T-helper 2 cell treated with Interferon-gamma antibody and Interleukin-4, amounts not matched to agents 5 μg/mL and 100 μg/mL, for 36 hours (primary cell): ENCODE measurements at regions not wholly inside any gene's neighbourhood (a gene's known extent, or its start where the extent isn't known, plus 50 kb on each side); places are given as distances from the start of the nearest gene placed in this dataset.

ENCODE experiments used
- DNase-seq: peaks from one replicate; pipeline ENCODE4 v3.0.0; 2021; ENCODE audit warnings: low spot score
- H3K27ac Mint-ChIP-seq: one replicate; pipeline ENCODE4 v1.8.0; 2021; ENCODE audit warnings: mild to moderate bottlenecking, mixed read lengths
- H3K27me3 Mint-ChIP-seq: one replicate; pipeline ENCODE4 v1.8.0; 2021; ENCODE audit warnings: low read depth, mixed read lengths
- H3K36me3 Mint-ChIP-seq: one replicate; pipeline ENCODE4 v1.8.0; 2021; ENCODE audit warnings: low read depth, mixed read lengths
- H3K4me1 Mint-ChIP-seq: one replicate; pipeline ENCODE4 v1.8.0; 2021; ENCODE audit warnings: low read depth, mixed read lengths
- H3K4me3 Mint-ChIP-seq: one replicate; pipeline ENCODE4 v1.8.0; 2022; ENCODE audit warnings: mild to moderate bottlenecking, moderate library complexity, mixed read lengths
- H3K9me3 Mint-ChIP-seq: one replicate; pipeline ENCODE4 v1.8.0; 2021; ENCODE audit warnings: mixed read lengths

GRCh38 chr2:80852079-80852807 lies 547.7 kb upstream of the LRRTM1 start:
- Mint-ChIP-seq H3K27ac (no peak overlapping the region), H3K36me3 (no peaks in the 10 kb centered on the region), H3K9me3 (peaks cover 33% of the 10 kb centered on the region), H3K4me3 (no peak overlapping the region), H3K4me1 (no peaks in the 10 kb centered on the region), H3K27me3 (no peaks in the 10 kb centered on the region)
- no peak for DNase-seq

DNA sequence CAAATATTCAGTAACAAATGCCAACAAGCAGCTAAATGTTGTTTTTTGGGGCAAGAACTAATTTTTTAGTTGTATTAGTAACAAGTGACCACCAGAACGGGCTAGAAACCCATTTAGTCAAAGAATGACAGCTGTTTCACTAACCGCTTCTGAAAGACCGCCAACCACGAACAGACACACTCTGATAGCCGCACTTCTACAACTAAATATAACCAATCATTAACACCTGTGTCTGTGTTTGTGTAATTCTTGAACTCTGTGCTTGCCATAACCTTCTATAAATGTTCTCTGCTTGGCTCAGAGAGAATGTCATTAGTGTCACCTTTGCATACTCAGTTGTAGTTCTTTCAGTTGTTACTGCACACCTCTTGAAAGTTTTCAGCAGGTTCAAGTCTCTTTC lies 526.3 kb upstream of the LRRTM1 start:
- Mint-ChIP-seq H3K36me3 (no peaks in the 10 kb centered on the region), H3K4me3 (no peak overlapping the region), H3K9me3 (peaks cover 38% of the 10 kb centered on the region), H3K27ac (no peak overlapping the region), H3K27me3 (no peaks in the 10 kb centered on the region), H3K4me1 (no peaks in the 10 kb centered on the region)
- DNase-seq: no peak

GRCh38 chr2:80822999-80823398 lies 518.4 kb upstream of the LRRTM1 start:
- H3K4me1 Mint-ChIP-seq: no peaks in the 10 kb centered on the region
- no peak overlapping the region for H3K27ac Mint-ChIP-seq
- H3K4me3 Mint-ChIP-seq: no peak overlapping the region
- H3K36me3 Mint-ChIP-seq: no peaks in the 10 kb centered on the region
- peaks cover 42% of the 10 kb centered on the region for H3K9me3 Mint-ChIP-seq
- DNase-seq: no peak
- H3K27me3 Mint-ChIP-seq: no peaks in the 10 kb centered on the region

DNA sequence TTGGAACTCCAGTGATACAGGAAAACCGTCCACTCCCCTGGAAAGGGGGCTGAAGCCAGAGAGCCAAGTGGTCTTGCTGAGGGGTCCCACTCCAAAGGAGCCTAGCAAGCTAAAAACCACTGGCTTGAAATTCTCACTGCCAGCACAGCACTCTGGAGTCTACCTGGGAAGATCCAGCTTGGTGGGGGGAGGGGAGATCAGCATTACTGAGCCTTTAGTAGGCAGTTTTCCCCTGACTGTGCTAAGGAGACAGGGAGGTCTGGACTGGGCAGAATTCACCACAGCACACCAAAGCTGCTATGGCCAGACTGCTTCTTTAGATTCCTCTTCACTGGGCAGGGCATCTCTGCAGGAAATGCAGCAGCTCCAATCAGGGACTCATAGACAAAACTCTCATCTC lies 510.7 kb upstream of the LRRTM1 start:
- Mint-ChIP-seq H3K9me3 (peaks cover 53% of the 10 kb centered on the region), H3K27me3 (no peaks in the 10 kb centered on the region), H3K27ac (no peak overlapping the region), H3K4me1 (no peaks in the 10 kb centered on the region), H3K36me3 (no peaks in the 10 kb centered on the region), H3K4me3 (no peak overlapping the region)
- DNase-seq: no peak

GRCh38 chr2:80786584-80786983 lies 482.0 kb upstream of the LRRTM1 start:
- no peaks in the 10 kb centered on the region for H3K4me1 Mint-ChIP-seq
- DNase-seq: no peak
- no peaks in the 10 kb centered on the region for H3K36me3 Mint-ChIP-seq
- H3K9me3 Mint-ChIP-seq: peaks cover 36% of the 10 kb centered on the region
- H3K27ac Mint-ChIP-seq: no peak overlapping the region
- H3K27me3 Mint-ChIP-seq: no peaks in the 10 kb centered on the region
- no peak overlapping the region for H3K4me3 Mint-ChIP-seq

- Mint-ChIP-seq H3K4me1 (no peaks in the 10 kb centered on the region), H3K27ac (no peak overlapping the region), H3K9me3 (peaks cover 44% of the 10 kb centered on the region), H3K27me3 (no peaks in the 10 kb centered on the region), H3K36me3 (no peaks in the 10 kb centered on the region), H3K4me3 (no peak overlapping the region)
- DNase-seq: no peak
Observed at GRCh38 chr2:80778704-80779103, 474.2 kb upstream of the LRRTM1 start.

DNA sequence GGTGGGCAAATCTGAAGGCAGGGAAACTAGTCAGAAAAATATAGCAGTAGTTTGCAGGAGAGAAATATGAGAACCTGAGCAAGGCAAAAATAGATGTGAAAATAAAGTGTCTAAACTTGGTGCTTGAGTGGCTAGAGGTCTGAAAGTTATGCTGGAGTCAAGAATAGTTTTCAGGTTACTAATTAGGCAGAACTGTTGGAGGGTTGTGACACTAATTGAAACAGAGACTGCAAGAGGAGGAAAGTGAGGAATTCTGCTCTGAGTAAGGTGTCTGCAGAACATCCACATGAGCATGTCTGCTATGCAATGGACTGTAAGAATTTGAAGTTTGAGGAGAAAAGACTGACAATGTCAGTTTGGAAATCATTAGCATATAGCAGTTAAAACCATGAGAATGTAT lies 444.0 kb upstream of the LRRTM1 start:
- no peaks in the 10 kb centered on the region for H3K27me3 Mint-ChIP-seq

DNA sequence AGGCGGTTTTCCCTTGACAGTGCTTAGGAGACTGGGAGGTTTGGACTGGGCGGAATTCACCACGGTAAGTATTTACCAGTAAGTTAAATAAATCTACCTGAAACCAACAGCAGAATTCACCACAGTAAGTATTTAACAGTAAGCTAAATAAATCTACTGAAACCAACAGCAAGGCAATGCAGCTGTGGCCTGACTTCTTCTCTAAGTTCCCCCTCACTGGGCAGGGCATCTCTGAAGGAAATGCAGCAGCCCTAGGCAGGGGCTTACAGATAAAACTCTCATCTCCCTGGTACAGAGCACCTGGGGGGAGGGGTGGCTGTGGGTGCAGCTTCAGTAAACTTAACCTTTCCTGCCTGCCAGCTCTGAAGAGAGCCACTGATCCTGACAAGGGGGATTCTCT lies 432.5 kb upstream of the LRRTM1 start:
- H3K9me3 Mint-ChIP-seq: peaks cover 53% of the 10 kb centered on the region
- H3K4me3 Mint-ChIP-seq: no peak overlapping the region
- H3K27me3 Mint-ChIP-seq: no peaks in the 10 kb centered on the region
- DNase-seq: no peak
- H3K4me1 Mint-ChIP-seq: no peaks in the 10 kb centered on the region
- H3K36me3 Mint-ChIP-seq: no peaks in the 10 kb centered on the region
- H3K27ac Mint-ChIP-seq: no peak overlapping the region

More for the DNA sequence above, 444.0 kb upstream of the LRRTM1 start:
- Mint-ChIP-seq H3K27ac (no peak overlapping the region), H3K4me3 (no peak overlapping the region), H3K4me1 (no peaks in the 10 kb centered on the region), H3K36me3 (no peaks in the 10 kb centered on the region), H3K9me3 (peaks cover 42% of the 10 kb centered on the region)
- DNase-seq: no peak

DNA sequence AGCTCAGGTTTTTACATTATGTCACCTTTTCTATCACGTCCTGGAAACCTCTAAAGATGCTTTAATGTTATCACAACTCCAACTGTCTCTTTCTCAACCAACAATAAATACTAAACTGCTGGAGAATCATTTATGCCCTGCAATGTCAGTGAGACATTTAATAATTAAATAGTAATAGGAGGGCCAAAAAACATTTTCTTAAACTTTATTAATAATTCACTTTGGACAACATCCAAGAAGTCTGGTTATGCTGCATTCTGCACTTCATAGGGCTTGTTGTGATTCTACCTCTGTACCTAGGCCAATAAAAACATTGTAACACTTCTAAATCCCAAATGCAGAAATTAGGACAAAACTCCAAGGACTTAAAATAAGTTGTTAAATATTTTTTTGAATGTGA lies 420.4 kb upstream of the LRRTM1 start:
- no peak for DNase-seq
- H3K27me3 Mint-ChIP-seq: no peaks in the 10 kb centered on the region
- no peaks in the 10 kb centered on the region for H3K36me3 Mint-ChIP-seq
- no peak overlapping the region for H3K4me3 Mint-ChIP-seq
- H3K4me1 Mint-ChIP-seq: no peaks in the 10 kb centered on the region
- no peak overlapping the region for H3K27ac Mint-ChIP-seq
- peaks cover 40% of the 10 kb centered on the region for H3K9me3 Mint-ChIP-seq

DNA sequence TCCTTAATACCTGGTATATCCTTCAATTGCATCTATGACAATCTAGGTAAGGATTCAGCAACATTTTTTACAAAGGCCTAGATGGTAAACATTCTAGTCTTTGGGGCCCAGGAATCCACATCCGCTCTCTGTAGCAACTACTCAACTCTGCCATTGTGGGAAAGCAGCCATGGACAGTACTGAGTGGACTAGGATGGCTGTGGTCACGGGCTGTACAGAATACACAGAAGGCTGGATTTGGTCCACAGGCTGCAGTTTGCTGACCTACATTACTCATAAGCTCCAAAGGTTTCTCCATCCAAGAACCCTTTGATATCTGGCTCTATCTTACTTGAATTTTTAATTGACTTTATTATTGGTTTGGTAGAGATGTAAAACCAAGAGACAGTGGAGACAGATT lies 418.3 kb upstream of the LRRTM1 start:
- Mint-ChIP-seq H3K27ac (no peak overlapping the region), H3K9me3 (peaks cover 29% of the 10 kb centered on the region), H3K27me3 (no peaks in the 10 kb centered on the region), H3K4me3 (no peak overlapping the region), H3K4me1 (no peaks in the 10 kb centered on the region), H3K36me3 (no peaks in the 10 kb centered on the region)
- no peak for DNase-seq

GRCh38 chr2:80719607-80720006 lies 415.1 kb upstream of the LRRTM1 start:
- H3K4me3 Mint-ChIP-seq: no peak overlapping the region
- DNase-seq: no peak
- no peaks in the 10 kb centered on the region for H3K36me3 Mint-ChIP-seq
- no peaks in the 10 kb centered on the region for H3K4me1 Mint-ChIP-seq
- no peaks in the 10 kb centered on the region for H3K27me3 Mint-ChIP-seq
- H3K27ac Mint-ChIP-seq: no peak overlapping the region
- H3K9me3 Mint-ChIP-seq: peaks cover 35% of the 10 kb centered on the region

DNA sequence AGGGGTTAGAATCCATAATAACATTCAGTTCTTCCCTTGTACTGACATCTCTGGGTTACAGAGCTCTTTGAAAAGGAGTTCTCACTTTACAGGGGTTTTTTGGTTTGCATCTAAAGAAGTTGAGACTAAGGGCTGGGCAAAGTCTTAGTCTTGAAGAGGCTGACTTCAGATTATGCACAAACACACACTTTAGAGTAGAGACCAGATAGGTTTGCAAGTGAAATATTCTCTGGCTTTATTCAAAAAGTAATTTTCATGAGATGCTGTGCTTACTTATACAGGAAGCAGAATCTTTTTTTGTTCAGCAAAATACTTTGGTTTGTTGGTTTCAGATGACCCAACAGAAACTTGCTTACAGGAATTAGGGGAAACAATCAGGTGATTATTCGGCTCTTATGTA lies 410.9 kb upstream of the LRRTM1 start:
- no peak for DNase-seq
- H3K27me3 Mint-ChIP-seq: no peaks in the 10 kb centered on the region
- peaks cover 34% of the 10 kb centered on the region for H3K9me3 Mint-ChIP-seq
- no peak overlapping the region for H3K27ac Mint-ChIP-seq
- no peak overlapping the region for H3K4me3 Mint-ChIP-seq
- no peaks in the 10 kb centered on the region for H3K4me1 Mint-ChIP-seq
- H3K36me3 Mint-ChIP-seq: no peaks in the 10 kb centered on the region

GRCh38 chr2:80711915-80712314 lies 407.4 kb upstream of the LRRTM1 start:
- Mint-ChIP-seq H3K27ac (no peak overlapping the region), H3K4me1 (no peaks in the 10 kb centered on the region), H3K36me3 (no peaks in the 10 kb centered on the region), H3K27me3 (no peaks in the 10 kb centered on the region), H3K9me3 (peaks cover 38% of the 10 kb centered on the region), H3K4me3 (no peak overlapping the region)
- DNase-seq: no peak

- Mint-ChIP-seq H3K4me1 (no peaks in the 10 kb centered on the region), H3K27ac (no peak overlapping the region), H3K27me3 (no peaks in the 10 kb centered on the region), H3K4me3 (no peak overlapping the region), H3K36me3 (no peaks in the 10 kb centered on the region), H3K9me3 (peaks cover 44% of the 10 kb centered on the region)
- DNase-seq: no peak
Observed at GRCh38 chr2:80706951-80707350, 402.4 kb upstream of the LRRTM1 start.

GRCh38 chr2:80706541-80706940 lies 402.0 kb upstream of the LRRTM1 start:
- H3K4me1 Mint-ChIP-seq: no peaks in the 10 kb centered on the region
- no peak for DNase-seq
- H3K27me3 Mint-ChIP-seq: no peaks in the 10 kb centered on the region
- no peaks in the 10 kb centered on the region for H3K36me3 Mint-ChIP-seq
- H3K4me3 Mint-ChIP-seq: no peak overlapping the region
- H3K27ac Mint-ChIP-seq: no peak overlapping the region
- H3K9me3 Mint-ChIP-seq: peaks cover 45% of the 10 kb centered on the region
